ENCODE measurements at regions not wholly inside any gene's neighbourhood (a gene's known extent, or its start where the extent isn't known, plus 50 kb on each side); places are given as distances from the start of the nearest gene placed in this dataset.
"Not testable (repeated sequence)": the region's sequence is repeated elsewhere in the genome, so short reads cannot be mapped to it uniquely, and the experiment has no call there.

DNA sequence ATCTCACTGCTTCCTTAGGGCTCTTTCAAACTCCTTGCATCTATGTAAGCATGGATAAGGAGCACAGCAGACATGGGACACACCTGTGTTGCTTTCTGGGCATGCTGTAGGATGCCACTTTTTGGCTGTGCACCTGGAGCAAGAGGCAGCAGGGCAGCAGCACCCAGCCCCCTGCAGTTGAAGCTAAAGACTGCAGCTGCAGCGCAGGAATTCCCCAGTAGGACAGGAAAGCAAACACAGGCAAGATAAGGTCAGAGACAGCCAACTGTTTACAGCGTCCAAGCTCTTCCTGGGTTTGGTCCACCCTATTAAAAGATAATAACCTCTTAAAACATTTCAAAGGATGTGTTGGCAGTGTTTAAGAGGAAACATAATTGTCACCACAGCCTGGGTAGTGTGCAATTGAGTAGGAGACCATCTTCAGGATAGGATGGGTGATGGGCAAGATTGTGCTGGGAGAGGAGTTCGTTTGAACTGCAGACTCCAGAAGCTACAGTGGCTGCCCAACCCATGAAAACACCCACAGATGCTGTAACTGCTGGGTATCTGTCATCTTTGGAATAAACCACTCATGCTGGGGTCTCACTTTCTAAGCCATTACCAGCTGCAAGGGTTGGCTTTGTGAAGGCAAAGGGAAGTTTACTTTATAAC is 242.3 kb upstream of the PLGLB1 start:
- not testable (repeated sequence) for H3K4me3 ChIP-seq (ENCODE audit: low read depth in 1 of 2, low read length in 2 of 2); H3K36me3 ChIP-seq (ENCODE audit: control insufficient read depth in 1 of 2, insufficient read depth in 2 of 2, low read length in 2 of 2); H3K4me1 ChIP-seq (ENCODE audit: control insufficient read depth in 1 of 2, insufficient read depth in 2 of 2, low read length in 2 of 2); H3K9ac ChIP-seq (ENCODE audit: low read depth in 1 of 2, low read length in 2 of 2); H3K9me3 ChIP-seq (ENCODE audit: control insufficient read depth in 1 of 2, low read length in 2 of 2); H3K27ac ChIP-seq (ENCODE audit: low read depth, low read length); H3K27me3 ChIP-seq (ENCODE audit: control insufficient read depth in 1 of 2, insufficient read depth in 2 of 2, low read length in 2 of 2)

DNA sequence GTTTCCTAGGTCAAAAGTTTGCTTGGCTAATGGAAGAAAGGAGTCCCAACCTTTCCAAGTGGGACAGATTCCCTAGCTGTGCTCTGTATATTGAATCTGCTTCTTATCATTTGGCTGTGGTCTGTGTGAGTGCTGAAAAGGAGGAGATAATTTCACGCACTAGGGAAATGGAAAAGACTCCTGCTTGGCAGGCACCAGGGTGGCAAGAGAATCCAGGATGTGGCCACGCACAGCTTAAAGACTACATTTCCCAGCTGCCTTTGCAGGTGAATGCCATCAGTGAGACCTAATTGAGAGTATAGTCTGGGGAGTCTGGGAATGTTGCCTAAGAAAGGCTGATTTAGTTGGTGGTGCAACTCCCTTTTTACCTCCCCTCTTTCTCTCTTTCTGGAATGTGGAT is 253.5 kb upstream of the PLGLB1 start:
- not testable (repeated sequence) for H3K4me1 ChIP-seq (ENCODE audit: control insufficient read depth in 1 of 2, insufficient read depth in 2 of 2, low read length in 2 of 2); H3K4me3 ChIP-seq (ENCODE audit: low read depth in 1 of 2, low read length in 2 of 2); H3K9ac ChIP-seq (ENCODE audit: low read depth in 1 of 2, low read length in 2 of 2); H3K27ac ChIP-seq (ENCODE audit: low read depth, low read length); H3K36me3 ChIP-seq (ENCODE audit: control insufficient read depth in 1 of 2, insufficient read depth in 2 of 2, low read length in 2 of 2); H3K9me3 ChIP-seq (ENCODE audit: control insufficient read depth in 1 of 2, low read length in 2 of 2); H3K27me3 ChIP-seq (ENCODE audit: control insufficient read depth in 1 of 2, insufficient read depth in 2 of 2, low read length in 2 of 2)

DNA sequence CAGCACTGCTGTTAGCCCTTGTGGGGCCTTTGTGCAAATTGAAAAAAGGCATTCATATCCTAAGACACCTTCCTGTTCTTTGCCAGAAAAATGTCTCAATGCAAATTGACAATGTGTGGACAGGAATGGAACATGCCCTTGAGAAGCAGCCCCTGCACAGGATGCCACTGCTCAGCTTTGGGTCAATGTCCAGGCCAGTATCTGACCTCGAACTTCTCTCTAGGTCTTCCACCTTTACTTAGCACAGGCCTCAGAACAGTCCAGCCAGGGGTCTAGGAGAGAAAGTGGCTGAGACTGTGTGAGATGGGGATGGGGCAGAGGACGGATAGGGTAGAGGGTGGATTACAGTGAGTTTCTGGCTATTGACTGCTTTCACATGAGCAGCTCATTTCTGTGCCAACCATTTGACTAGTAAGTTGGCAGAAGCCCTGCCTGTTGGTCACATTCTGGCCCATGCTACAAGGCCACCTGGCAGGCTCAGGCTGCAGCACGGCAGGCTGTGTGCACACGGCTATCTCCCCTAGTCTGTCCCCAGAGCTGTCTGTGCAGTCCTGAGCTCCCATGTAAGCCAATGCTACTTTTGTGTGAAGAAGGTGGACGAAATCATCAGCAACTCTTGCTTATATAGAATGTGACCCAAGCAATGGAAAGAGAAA is 254.5 kb upstream of the PLGLB1 start:
- not testable (repeated sequence) for H3K36me3 ChIP-seq (ENCODE audit: control insufficient read depth in 1 of 2, insufficient read depth in 2 of 2, low read length in 2 of 2); H3K9ac ChIP-seq (ENCODE audit: low read depth in 1 of 2, low read length in 2 of 2); H3K27ac ChIP-seq (ENCODE audit: low read depth, low read length); H3K4me1 ChIP-seq (ENCODE audit: control insufficient read depth in 1 of 2, insufficient read depth in 2 of 2, low read length in 2 of 2); H3K9me3 ChIP-seq (ENCODE audit: control insufficient read depth in 1 of 2, low read length in 2 of 2); H3K27me3 ChIP-seq (ENCODE audit: control insufficient read depth in 1 of 2, insufficient read depth in 2 of 2, low read length in 2 of 2); H3K4me3 ChIP-seq (ENCODE audit: low read depth in 1 of 2, low read length in 2 of 2)

DNA sequence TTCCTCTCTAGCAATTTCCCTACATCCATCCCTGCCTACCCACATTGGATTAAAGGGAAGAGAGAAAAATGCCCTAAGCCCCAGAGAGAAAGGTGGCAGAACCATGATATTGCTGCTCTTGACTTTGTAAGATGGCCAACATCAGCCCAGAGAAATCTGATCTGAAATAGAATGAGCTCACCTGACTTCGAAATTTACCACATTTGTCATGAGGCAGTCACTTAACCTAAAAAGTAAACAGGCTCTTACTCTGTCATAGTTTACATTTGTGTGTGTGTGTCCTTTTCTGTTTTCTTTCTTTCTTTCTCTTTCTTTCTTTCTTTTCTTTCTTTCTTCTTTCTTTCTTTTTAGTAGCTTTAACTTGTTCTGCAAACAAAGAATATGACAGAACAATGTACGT is 255.0 kb upstream of the PLGLB1 start:
- not testable (repeated sequence) for H3K4me1 ChIP-seq (ENCODE audit: control insufficient read depth in 1 of 2, insufficient read depth in 2 of 2, low read length in 2 of 2); H3K9ac ChIP-seq (ENCODE audit: low read depth in 1 of 2, low read length in 2 of 2); H3K27me3 ChIP-seq (ENCODE audit: control insufficient read depth in 1 of 2, insufficient read depth in 2 of 2, low read length in 2 of 2); H3K4me3 ChIP-seq (ENCODE audit: low read depth in 1 of 2, low read length in 2 of 2); H3K27ac ChIP-seq (ENCODE audit: low read depth, low read length); H3K9me3 ChIP-seq (ENCODE audit: control insufficient read depth in 1 of 2, low read length in 2 of 2); H3K36me3 ChIP-seq (ENCODE audit: control insufficient read depth in 1 of 2, insufficient read depth in 2 of 2, low read length in 2 of 2)

DNA sequence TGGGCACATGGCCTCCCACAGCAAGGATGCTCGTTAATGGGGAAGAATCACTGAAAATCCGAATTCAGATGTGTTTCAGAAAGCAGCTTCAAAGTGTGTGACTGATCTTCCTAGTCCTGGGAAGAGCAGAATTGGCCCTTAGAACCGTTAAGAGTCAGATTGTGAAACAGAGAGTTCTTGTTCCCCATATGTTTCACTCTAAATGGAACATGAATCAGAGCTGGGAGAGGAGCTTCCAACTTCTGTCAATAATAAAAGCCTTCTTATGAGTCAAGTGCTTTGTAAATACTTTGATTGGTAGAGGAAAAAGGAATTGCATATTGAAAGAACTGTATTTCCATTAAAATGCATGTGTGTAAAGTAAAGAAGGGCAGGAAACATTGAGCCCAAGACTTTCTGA is 256.1 kb upstream of the PLGLB1 start:
- not testable (repeated sequence) for H3K27ac ChIP-seq (ENCODE audit: low read depth, low read length); H3K9ac ChIP-seq (ENCODE audit: low read depth in 1 of 2, low read length in 2 of 2); H3K4me3 ChIP-seq (ENCODE audit: low read depth in 1 of 2, low read length in 2 of 2); H3K4me1 ChIP-seq (ENCODE audit: control insufficient read depth in 1 of 2, insufficient read depth in 2 of 2, low read length in 2 of 2); H3K27me3 ChIP-seq (ENCODE audit: control insufficient read depth in 1 of 2, insufficient read depth in 2 of 2, low read length in 2 of 2); H3K9me3 ChIP-seq (ENCODE audit: control insufficient read depth in 1 of 2, low read length in 2 of 2); H3K36me3 ChIP-seq (ENCODE audit: control insufficient read depth in 1 of 2, insufficient read depth in 2 of 2, low read length in 2 of 2)

DNA sequence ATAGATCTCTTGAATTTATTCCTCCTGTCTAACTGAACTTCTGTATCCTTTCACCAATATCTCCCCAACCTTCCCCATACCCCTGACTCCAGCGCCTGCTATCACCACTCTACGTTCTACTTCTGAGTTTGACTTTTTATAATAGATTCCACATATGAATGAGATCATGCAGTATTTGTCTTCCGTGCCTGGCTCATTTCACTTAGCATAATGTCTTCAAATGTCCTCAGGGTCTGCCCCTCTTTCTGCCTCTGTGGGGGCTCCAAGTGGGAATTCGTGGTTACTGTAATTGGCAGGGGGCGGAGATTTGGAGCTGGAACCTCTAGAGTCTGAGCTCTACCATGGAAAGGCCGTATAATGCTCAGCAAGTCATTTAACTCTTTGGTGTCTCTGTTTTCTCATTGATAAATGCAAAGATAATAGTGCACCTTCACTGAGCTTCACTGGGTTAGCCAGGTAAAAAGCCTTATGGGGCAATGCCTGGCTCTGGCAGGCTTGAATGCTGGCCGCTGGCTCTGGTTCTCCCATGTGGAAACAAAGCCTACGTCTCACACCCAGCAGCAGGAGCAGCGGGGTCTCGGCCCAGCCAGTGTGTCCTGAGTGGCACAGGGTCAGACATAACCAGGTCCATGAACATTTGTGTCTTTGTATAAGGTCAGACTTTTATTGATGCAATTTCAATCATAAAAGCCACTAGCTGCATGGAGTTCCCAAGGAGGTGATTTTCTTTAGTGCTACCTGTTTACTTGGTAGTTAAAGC is 259.1 kb upstream of the PLGLB1 start:
- H3K27ac ChIP-seq (ENCODE audit: low read depth, low read length); H3K4me3 ChIP-seq (ENCODE audit: low read depth in 1 of 2, low read length in 2 of 2); H3K36me3 ChIP-seq (ENCODE audit: control insufficient read depth in 1 of 2, insufficient read depth in 2 of 2, low read length in 2 of 2); H3K9me3 ChIP-seq (ENCODE audit: control insufficient read depth in 1 of 2, low read length in 2 of 2); H3K9ac ChIP-seq (ENCODE audit: low read depth in 1 of 2, low read length in 2 of 2); H3K27me3 ChIP-seq (ENCODE audit: control insufficient read depth in 1 of 2, insufficient read depth in 2 of 2, low read length in 2 of 2); H3K4me1 ChIP-seq (ENCODE audit: control insufficient read depth in 1 of 2, insufficient read depth in 2 of 2, low read length in 2 of 2): not testable (repeated sequence)

DNA sequence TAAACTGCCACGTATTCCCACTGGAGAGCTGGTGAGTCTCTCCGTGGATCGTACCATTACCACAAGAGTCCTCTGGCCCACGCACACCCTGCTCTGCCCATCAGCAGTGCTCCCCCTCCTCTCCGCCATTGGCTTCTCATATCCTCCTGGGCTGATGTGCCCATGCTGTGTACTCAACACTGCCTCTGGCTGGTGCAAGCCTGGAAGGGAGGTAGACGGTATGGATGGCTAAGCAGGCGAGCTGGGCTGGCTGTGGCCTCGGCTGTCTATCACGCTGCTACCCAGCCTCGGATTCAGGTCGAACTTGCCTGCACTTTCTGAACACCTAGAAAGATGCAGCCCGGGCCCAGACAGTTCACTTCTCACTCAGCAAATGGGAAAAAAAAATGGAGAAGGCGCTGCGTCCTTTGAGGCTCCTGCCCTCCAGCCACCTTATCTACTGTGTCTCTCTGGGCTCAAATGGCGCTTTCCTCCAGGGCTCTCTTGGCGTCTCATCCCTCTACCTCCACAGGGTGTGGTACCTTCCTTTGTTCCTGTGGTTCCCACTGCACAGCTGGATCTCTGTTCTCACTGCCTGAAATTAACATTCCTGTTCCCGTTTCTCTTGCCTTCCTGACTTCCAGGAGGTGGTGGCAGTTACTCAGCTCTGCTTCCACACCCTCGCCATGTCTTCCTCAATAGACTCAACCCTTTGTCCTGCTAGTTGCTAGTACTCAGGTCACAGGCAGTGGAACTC is 262.3 kb upstream of the PLGLB1 start:
- H3K27me3 ChIP-seq (ENCODE audit: control insufficient read depth in 1 of 2, insufficient read depth in 2 of 2, low read length in 2 of 2); H3K27ac ChIP-seq (ENCODE audit: low read depth, low read length); H3K9me3 ChIP-seq (ENCODE audit: control insufficient read depth in 1 of 2, low read length in 2 of 2); H3K9ac ChIP-seq (ENCODE audit: low read depth in 1 of 2, low read length in 2 of 2); H3K4me3 ChIP-seq (ENCODE audit: low read depth in 1 of 2, low read length in 2 of 2); H3K36me3 ChIP-seq (ENCODE audit: control insufficient read depth in 1 of 2, insufficient read depth in 2 of 2, low read length in 2 of 2); H3K4me1 ChIP-seq (ENCODE audit: control insufficient read depth in 1 of 2, insufficient read depth in 2 of 2, low read length in 2 of 2): not testable (repeated sequence)

DNA sequence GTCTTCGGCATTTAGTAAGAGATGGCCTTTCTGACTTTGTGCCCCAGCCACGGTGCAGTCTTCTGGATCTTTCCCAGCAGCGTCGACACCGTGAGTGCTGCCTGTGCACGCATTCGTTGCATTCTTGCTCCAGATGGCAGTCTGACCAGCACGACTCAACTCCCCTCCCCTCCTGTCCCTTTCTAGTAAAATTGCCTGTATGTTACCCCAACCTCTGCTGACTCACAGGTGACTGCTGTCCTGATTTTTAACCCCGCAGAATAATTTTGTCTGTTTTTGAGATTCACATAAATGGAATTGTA is 262.8 kb upstream of the PLGLB1 start:
- H3K27ac ChIP-seq (ENCODE audit: low read depth, low read length); H3K36me3 ChIP-seq (ENCODE audit: control insufficient read depth in 1 of 2, insufficient read depth in 2 of 2, low read length in 2 of 2); H3K4me1 ChIP-seq (ENCODE audit: control insufficient read depth in 1 of 2, insufficient read depth in 2 of 2, low read length in 2 of 2); H3K27me3 ChIP-seq (ENCODE audit: control insufficient read depth in 1 of 2, insufficient read depth in 2 of 2, low read length in 2 of 2); H3K4me3 ChIP-seq (ENCODE audit: low read depth in 1 of 2, low read length in 2 of 2); H3K9ac ChIP-seq (ENCODE audit: low read depth in 1 of 2, low read length in 2 of 2); H3K9me3 ChIP-seq (ENCODE audit: control insufficient read depth in 1 of 2, low read length in 2 of 2): not testable (repeated sequence)

DNA sequence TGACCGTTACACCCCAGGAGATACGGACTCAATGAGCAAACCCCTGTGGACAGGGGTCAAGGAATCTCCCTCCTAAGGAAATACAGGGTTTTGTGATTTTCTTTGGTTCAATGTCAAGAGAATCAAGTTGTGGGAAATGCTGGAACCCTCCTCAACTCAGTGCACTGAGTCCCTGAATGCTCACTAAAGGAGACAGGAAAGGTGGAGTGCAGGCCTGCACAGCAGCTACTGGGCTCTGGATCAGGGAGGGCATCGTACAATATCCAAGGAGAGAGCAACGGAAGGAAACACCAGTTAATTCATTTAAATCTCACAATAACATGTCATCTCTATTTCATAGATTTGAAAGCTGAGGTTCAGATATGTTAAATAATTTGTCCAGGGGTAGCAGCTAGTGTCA is 263.5 kb upstream of the PLGLB1 start:
- not testable (repeated sequence) for H3K27ac ChIP-seq (ENCODE audit: low read depth, low read length); H3K27me3 ChIP-seq (ENCODE audit: control insufficient read depth in 1 of 2, insufficient read depth in 2 of 2, low read length in 2 of 2); H3K4me3 ChIP-seq (ENCODE audit: low read depth in 1 of 2, low read length in 2 of 2); H3K9ac ChIP-seq (ENCODE audit: low read depth in 1 of 2, low read length in 2 of 2); H3K4me1 ChIP-seq (ENCODE audit: control insufficient read depth in 1 of 2, insufficient read depth in 2 of 2, low read length in 2 of 2); H3K9me3 ChIP-seq (ENCODE audit: control insufficient read depth in 1 of 2, low read length in 2 of 2); H3K36me3 ChIP-seq (ENCODE audit: control insufficient read depth in 1 of 2, insufficient read depth in 2 of 2, low read length in 2 of 2)

DNA sequence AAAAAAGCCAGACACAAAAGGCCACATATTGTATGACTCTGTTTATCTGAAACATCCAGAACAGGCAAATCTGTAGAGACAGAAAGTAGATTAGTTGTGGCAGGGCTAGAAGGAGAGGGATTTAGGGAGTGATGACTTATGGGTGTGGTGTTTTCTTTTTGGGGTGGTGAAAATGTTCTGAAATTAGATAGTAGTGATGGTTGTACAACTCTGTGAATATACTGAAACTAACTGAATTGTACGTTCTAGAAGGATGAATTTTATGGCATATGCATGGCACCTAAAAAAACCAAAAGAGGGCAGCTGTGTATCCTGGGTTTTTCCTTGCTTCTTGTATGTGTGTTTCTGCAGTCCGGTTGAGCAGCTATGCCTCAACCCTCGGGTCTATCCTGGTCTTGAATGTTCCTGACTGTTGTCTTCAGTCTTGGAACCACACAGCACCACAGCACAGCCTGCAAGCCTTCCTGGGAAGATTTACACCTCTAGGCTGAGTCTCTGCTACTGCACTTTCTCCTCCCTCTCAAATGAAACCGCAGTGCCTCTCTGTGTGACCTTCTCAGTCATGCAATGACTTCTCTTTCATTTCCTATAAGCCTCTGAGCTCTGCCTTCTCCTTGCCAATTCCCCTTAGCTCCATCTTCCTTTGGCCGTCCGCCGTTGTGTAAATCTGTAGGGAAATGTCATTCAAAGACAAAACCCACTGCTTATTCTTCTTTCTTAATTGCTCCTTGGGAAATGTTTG is 269.1 kb upstream of the PLGLB1 start:
- H3K36me3 ChIP-seq (ENCODE audit: control insufficient read depth in 1 of 2, insufficient read depth in 2 of 2, low read length in 2 of 2); H3K27ac ChIP-seq (ENCODE audit: low read depth, low read length); H3K9ac ChIP-seq (ENCODE audit: low read depth in 1 of 2, low read length in 2 of 2); H3K4me3 ChIP-seq (ENCODE audit: low read depth in 1 of 2, low read length in 2 of 2); H3K27me3 ChIP-seq (ENCODE audit: control insufficient read depth in 1 of 2, insufficient read depth in 2 of 2, low read length in 2 of 2); H3K9me3 ChIP-seq (ENCODE audit: control insufficient read depth in 1 of 2, low read length in 2 of 2); H3K4me1 ChIP-seq (ENCODE audit: control insufficient read depth in 1 of 2, insufficient read depth in 2 of 2, low read length in 2 of 2): not testable (repeated sequence)

Measured in duodenal mucosa (tissue), 2 donors.